ENCODE measurements at regions not wholly inside any gene's neighbourhood (a gene's known extent, or its start where the extent isn't known, plus 50 kb on each side); places are given as distances from the start of the nearest gene placed in this dataset.

DNA sequence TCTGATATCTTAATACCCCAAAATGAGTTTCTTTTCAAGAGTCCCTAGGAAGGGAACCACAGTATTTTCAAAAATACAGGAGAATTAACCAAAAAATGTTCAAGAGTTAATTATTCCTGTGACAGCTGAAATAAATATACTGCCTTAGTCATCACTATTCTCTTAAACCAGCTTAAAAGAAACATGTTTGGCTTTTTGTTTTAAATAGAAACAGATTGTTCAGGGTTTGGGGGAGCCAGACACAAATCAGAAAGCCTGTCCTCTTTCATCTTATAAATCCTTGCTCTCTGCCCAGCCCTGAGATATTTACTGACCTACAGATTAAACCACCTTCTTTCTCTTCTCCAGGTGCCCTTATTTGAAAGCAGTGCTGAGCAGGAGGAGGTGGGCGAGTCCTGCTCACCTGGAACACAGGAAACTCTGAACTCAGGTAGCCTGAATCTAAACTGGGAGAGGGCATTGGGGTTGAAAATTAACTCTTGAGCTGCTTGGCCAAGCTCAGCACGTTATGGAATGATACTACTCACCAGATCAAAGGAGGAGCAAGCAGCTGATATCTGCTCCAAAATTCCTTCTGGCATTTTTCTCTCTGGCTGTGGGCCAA is 84.1 kb upstream of the SPRED1 start:
- no peak overlapping the region for H2AFZ ChIP-seq (ENCODE audit: low read depth, low read length)
- H3K27me3 ChIP-seq (ENCODE audit: control insufficient read depth in 2 of 2, insufficient read depth in 2 of 2, low read length in 2 of 2) = peaks cover 23 to 70% of the 10 kb centered on the region in 2 experiments
- no peaks in the 10 kb centered on the region for H3K36me3 ChIP-seq (ENCODE audit: control insufficient read depth in 2 of 2, extremely low read depth in 1 of 2, insufficient read depth in 2 of 2, low read length in 2 of 2)
- H3K27ac ChIP-seq (ENCODE audit: insufficient read depth, low read depth, low read length) = no peak overlapping the region
- intact Hi-C loops (cut with micrococcal nuclease) (no loop called here), dilution Hi-C loops (cut with MboI; ENCODE audit: extremely low pct_ligation_motif_present, low sequenced_read_pairs) (no loop called here)
- no peaks in the 10 kb centered on the region for H3K4me1 ChIP-seq (ENCODE audit: control insufficient read depth, extremely low read depth, insufficient read depth, low read length)
- POLR2A ChIA-PET = no interaction called here
- DNase-seq (ENCODE audit: low read depth, low spot score) = no peak
- no peaks in the 10 kb centered on the region for H3K79me2 ChIP-seq (ENCODE audit: control insufficient read depth, insufficient read depth, low read length)
- TF ChIP-seq FOS (IDR thresholded peaks at IDR 0.05; ENCODE audit: borderline replicate concordance, insufficient read depth, low read length) (no peak), MYC (IDR thresholded peaks at IDR 0.05; ENCODE audit: low read depth, low read length) (no peak), EZH2 (IDR thresholded peaks at IDR 0.05; ENCODE audit: borderline replicate concordance, low read depth, low read length, severe bottlenecking) (no peak), GATA2 (IDR thresholded peaks at IDR 0.05; ENCODE audit: insufficient read depth, insufficient read length, low read depth, low read length) (no peak), JUN (IDR thresholded peaks at IDR 0.05; ENCODE audit: borderline replicate concordance, insufficient read depth, insufficient read length, low read depth) (no peak), POLR2A (IDR thresholded peaks at IDR 0.05; ENCODE audit: low read depth, low read length) (no peak)
- TF ChIP-seq, protein P1, sequence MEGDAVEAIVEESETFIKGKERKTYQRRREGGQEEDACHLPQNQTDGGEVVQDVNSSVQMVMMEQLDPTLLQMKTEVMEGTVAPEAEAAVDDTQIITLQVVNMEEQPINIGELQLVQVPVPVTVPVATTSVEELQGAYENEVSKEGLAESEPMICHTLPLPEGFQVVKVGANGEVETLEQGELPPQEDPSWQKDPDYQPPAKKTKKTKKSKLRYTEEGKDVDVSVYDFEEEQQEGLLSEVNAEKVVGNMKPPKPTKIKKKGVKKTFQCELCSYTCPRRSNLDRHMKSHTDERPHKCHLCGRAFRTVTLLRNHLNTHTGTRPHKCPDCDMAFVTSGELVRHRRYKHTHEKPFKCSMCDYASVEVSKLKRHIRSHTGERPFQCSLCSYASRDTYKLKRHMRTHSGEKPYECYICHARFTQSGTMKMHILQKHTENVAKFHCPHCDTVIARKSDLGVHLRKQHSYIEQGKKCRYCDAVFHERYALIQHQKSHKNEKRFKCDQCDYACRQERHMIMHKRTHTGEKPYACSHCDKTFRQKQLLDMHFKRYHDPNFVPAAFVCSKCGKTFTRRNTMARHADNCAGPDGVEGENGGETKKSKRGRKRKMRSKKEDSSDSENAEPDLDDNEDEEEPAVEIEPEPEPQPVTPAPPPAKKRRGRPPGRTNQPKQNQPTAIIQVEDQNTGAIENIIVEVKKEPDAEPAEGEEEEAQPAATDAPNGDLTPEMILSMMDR (IDR thresholded peaks at IDR 0.05; ENCODE audit: extremely low read depth in 1 of 2, insufficient read depth in 1 of 2, low read depth in 1 of 2, low read length in 2 of 2) = no peak
- no peak overlapping the region for H3K9ac ChIP-seq (replicated peaks; ENCODE audit: extremely low read depth, insufficient read depth, low read length)
- no peak overlapping the region for H3K4me3 ChIP-seq (replicated peaks in 1 of 3; ENCODE audit: insufficient read depth in 1 of 3, low read depth in 1 of 3, low read length in 3 of 3)
- no peak overlapping the region for H3K4me2 ChIP-seq (ENCODE audit: insufficient read depth, low read length)
- H3K9me3 ChIP-seq (replicated peaks; ENCODE audit: control insufficient read depth, insufficient read depth, low read length) = no peaks in the 10 kb centered on the region
- no TSS peak for BruUV-seq (replicated peaks)
- CTCF ChIA-PET = no interaction called here
- H4K20me1 ChIP-seq (replicated peaks; ENCODE audit: control insufficient read depth, extremely low read depth, insufficient read depth, low read length) = no peaks in the 10 kb centered on the region
- no peaks in the 10 kb centered on the region for H3K9me1 ChIP-seq (replicated peaks; ENCODE audit: control insufficient read depth, extremely low read depth, insufficient read depth, low read length)
- no peak for FAIRE-seq

Data from endothelial cell of umbilical vein (primary cell).